ENCODE measurements at regions not wholly inside any gene's neighbourhood (a gene's known extent, or its start where the extent isn't known, plus 50 kb on each side); places are given as distances from the start of the nearest gene placed in this dataset.

DNA sequence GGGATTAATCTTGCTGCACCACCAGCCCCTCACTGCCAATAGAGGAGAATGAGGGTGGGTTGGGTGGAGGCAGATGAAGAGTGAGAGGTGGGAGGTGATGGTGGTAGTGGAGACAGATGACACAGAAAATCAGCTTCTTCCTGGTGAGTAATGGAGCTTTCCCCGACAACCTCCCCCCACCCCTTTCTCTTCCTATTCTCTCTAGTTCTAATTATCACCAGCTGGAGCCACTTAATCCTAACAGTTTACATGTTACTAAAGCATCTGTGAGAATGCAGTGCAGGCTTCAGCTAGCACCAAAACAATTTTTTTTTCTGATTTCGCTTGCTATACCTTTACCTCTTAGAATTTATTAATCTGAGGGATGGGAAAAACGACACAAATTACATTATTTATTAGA lies 116.1 kb upstream of the DNAJC19 start:
- no peak for DNase-seq (ENCODE audit: low read depth in 4 of 4, low spot score in 1 of 4)

DNA sequence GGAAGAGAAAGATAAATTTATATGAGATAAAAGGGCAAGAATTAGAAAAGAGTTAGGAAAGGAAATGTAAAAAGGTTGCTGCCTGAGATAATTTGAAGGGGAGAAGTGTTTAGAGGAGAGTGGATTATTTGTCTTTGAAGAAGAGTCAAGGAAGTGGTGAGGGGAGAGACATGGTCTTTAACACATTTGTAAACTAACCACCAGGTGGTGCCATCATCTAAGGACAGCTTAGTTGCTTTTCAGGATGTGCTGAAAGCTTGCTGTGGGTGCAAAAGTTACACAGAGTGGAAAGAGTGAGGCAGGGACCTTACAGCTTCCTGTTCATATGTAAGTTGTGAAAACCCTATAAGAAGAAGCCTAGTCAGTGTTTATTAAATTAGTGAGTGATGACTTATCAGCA lies 114.1 kb upstream of the DNAJC19 start:
- no peak for DNase-seq (ENCODE audit: low read depth in 4 of 4, low spot score in 1 of 4)

DNA sequence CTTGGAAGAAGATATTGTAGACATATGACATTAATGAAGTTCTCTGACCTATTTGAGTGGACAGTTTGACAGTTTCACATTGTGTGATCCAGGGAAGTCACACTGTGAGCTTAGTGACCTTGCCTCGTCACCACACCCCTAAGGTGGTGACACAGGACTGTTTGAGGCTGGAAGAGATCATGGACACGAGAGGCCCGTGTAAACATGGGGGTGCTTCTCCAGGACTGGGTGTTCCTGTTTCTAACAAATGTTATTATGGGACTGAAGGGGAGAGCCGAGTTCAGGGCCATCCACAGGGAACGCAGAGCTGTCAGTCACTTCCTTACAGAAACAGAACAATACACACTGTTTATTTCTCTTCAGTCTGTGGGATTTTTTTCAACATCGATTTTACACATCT lies 96.5 kb upstream of the DNAJC19 start:
- no peak for DNase-seq (ENCODE audit: low read depth in 4 of 4, low spot score in 1 of 4)

DNA sequence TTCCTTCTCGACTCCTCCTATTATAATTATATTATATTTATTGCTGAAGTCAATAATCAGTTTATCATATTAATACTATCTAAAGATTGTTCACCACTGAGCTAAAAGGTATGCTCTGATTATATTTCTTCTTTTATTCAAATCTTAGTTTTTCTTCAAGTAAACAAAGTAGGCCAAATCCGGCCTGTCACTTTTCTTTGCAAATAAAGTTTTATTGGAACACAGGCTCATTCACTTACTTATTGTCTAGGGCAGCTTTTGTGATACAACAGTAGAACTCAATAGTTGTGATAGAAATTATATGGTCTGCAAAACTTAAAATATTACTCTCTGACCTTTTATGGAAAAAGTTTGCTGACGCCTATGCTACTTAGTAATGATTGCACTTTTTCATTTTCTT lies 92.4 kb upstream of the DNAJC19 start:
- no peak for DNase-seq (ENCODE audit: low read depth in 4 of 4, low spot score in 1 of 4)

DNA sequence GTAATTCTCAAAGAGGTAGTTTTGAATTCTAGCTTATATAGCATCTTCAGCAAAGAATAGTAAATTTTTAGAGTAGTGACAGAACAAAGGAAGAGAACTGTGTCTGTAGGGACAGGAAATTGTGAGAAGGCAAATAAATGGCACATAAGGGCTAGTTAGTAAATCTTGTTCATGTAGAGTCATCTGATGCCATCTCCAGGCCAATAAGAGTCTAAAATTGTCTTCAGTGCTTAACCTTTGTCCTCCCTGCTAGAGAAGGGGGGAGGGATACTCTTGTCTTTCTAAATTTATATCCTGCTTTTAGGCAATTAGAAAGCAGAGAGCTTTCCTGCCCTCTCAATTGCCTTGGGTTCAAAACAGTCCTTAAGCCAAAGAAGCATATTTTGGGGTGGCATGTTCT lies 87.0 kb upstream of the DNAJC19 start:
- DNase-seq (ENCODE audit: low read depth in 4 of 4, low spot score in 1 of 4), result no peak

DNA sequence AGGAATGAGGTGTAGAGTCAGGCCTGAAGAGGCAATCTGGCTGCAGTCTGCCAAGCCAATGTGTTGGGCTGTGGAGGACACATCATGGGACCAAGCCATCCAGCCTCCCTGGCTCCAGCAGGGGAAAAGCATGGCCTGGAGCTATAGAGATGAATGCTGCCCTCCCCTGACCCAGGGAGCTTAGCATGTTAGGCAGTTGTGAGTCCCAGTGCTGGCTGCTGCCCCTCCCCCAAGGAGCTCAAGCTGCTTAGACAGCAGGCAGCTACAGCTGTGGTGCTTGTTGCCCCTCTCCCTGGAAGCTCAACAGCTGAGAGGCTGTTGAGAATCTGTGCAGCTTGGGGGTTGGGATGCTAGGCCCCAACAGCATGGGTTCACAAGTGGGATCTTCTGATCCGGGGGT lies 85.6 kb upstream of the DNAJC19 start:
- no peak for DNase-seq (ENCODE audit: low read depth in 4 of 4, low spot score in 1 of 4)

DNA sequence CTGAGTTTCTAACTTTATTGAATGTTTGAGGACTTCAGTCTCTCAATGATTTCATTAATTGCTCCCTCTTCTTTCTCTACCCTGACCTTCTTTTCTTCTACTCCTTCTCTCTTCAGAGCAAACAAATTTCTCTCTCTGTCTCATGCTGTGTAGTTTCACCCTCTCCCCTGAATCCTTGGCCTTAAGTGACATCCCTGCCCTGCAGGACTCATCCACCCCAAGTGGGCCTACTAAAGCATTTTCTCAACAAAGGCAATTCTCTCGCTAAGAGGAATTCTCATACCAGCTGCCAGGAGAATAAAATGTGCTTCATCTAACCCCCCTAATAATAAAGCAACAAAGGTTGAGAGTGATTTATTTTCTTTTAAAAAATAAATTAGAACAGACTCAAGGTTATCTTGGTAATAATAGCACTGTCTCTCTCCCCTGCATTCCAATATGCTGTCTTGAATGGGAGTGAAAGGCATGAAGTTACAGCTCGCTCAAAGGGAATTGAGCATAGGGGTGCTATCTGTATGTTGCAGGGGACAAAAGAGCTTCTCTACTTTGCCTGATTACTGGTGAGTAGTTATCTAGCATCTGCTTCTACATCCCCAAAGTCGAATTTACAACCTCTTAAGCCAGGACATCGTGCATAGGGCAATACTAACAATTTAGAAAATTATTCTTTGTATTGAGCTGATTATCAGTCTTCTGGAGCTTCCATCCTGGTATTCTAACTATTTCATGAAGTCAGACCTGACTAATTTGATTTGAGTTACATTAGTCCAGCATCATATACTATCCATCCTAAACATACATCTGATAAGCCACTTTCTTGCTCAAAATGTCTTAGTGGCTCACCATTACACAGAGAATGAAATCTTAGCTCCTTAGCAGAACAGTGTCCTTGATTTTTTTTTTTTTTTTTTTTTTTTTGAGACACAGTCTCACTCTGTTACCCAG lies 76.9 kb upstream of the DNAJC19 start:
- DNase-seq (ENCODE audit: low read depth in 4 of 4, low spot score in 1 of 4), result no peak

DNA sequence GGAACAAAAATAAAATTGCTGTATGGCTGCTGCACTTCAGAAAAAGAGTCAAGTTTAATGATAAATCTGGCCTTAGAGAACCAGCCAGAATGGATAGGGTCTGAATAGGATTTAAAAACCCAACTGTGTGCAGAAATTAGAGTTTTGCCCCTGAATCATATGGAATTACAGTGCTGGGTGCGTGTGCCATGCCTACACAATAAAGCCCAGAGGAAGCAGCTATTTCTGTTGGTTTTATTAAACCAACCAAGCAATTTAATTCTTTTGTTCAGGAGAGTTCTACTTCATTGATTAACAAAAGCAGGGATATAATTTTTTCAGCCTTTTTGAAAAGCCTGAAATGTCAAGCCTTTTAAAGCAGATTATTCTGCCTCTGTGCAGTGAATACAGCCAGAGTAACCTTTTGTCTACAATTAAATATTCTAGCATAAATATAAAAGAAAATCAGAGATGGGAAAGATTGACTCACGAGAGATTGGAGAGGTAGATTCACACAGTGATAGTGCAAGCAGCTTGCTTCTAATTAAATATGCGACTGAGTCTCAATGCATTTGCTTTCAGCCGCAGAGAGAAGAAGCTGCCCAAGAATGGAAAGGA lies 66.7 kb upstream of the DNAJC19 start:
- DNase-seq (ENCODE audit: low read depth in 4 of 4, low spot score in 1 of 4), result no peak

DNA sequence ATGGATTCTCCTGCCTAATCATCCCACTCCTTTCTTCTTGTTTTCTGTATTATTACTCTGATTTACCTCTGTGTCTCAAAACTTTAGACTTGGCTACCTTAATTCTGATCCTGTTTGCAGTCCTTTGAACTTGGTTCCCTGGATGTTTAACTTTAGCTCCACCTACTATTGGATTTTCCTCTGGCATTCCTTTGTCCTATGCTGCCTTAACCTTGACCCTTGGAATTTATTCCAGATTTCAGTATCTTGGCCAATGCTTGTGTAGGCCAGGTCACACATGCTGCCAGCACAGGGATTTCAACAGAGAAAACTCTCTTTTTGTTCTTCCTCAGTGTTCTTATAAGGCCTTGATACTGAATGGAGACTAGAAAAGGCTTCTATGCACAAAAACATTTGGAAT lies 65.0 kb upstream of the DNAJC19 start:
- DNase-seq (ENCODE audit: low read depth in 4 of 4, low spot score in 1 of 4), result no peak

DNA sequence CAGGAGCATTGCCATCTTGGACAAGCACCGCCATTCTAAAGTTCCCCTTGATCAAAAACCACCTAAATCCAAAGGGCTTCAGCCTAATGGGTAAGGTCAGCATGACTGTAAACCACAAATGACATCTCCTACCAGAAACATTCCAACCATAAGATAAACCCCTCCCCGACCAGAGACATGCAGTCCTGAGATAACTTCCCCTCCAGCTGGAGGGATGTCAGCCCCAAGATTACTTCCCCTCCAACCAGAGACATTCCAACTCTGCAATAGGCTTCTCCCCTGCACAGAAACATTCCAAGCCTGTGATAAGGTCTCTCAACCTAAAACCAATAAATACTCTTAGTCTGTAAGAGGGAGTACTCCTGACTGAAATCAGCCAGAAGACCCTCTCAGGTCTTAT lies 62.7 kb upstream of the DNAJC19 start:
- DNase-seq (ENCODE audit: low read depth in 4 of 4, low spot score in 1 of 4), result no peak

DNA sequence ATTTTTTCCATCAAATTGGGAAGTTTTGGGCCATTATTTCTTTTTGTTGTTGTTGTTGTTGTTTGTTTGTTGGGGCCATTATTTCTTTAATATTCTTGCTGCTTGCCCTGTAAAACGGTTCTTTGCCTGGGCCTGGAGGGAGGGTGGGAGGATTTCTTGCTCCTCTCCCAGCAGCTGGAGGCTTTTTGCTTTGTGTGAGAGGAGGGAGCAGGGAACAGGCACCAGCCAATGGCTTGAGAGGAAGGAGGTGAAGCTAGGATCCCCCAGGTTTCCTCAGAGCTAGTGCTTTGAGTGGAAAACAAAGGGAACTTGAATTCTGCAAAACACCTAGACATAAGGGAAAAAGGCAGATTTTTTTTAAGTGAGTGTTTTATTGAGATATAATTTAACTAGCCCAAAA lies 61.2 kb upstream of the DNAJC19 start:
- no peak for DNase-seq (ENCODE audit: low read depth in 4 of 4, low spot score in 1 of 4)

DNA sequence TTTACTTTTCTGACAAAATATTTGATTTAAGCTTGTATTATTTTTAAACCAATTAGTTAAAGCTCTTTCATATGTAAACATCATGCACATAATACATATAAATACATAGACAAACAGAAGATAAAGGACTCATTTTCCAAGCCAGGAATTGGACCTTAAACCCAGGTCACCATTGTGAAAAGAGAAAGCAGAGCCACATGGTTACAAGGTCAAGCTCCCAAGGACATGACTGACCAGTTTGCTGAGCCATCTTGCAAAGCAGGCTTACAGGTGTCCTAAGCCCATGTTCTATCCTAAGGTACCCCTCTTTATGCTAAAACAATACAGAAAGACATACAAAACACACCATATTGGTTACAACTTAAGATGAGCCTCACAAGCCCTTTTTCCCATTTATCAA lies 50.5 kb upstream of the DNAJC19 start:
- no peak for DNase-seq (ENCODE audit: low read depth in 4 of 4, low spot score in 1 of 4)
